Tibial nerve (tissue), 4 donors: ENCODE measurements at regions not wholly inside any gene's neighbourhood (a gene's known extent, or its start where the extent isn't known, plus 50 kb on each side); places are given as distances from the start of the nearest gene placed in this dataset.

ENCODE experiments used
- CTCF ChIP-seq, 5 experiments: fragments of 200-600 bp in 3 of 5; fragments of 450-650 bp in 2 of 5; sonication (generic) in 3 of 5; IDR thresholded peaks; one replicate each; pipeline ENCODE4 v1.5.1; 2016 to 2019; ENCODE audit warnings: antibody characterized with exemption in 5 of 5, mild to moderate bottlenecking in 3 of 5, moderate library complexity in 2 of 5
- EP300 ChIP-seq, 2 donors: sonication (generic); formaldehyde crosslinking; IDR thresholded peaks; one replicate each; pipeline ENCODE4 v1.6.1; 2017; ENCODE audit warnings: antibody characterized with exemption in 2 of 2, mild to moderate bottlenecking in 1 of 2
- POLR2A ChIP-seq, 2 donors: fragments of 450-650 bp; IDR thresholded peaks; one replicate each; pipeline ENCODE4 v1.6.1; 2017; ENCODE audit warnings: antibody characterized with exemption in 2 of 2, mild to moderate bottlenecking in 2 of 2, moderate library complexity in 2 of 2

DNA sequence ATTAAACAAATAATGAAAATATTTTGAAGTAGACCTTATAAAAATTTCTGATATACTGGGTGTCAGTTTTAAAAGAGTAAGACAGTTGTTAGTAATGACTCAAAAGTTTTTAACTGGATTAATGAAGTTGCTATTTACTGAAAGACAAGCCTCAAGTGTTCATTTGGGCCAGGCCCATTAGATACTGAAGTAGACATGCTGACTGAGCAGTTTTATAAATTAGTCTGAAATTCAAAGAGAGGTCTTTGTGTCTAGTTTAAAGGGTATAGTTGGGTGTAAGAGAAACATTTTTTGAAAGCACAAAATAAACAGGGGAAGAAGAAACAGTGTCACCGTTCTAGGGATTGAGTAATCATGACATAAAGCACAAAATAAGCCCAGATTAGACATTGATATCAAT, 1577.2 kb downstream of the AMY1C start:
- TF ChIP-seq CTCF (IDR thresholded peaks at IDR 0.05): no peak
- no peak for TF ChIP-seq EP300 (IDR thresholded peaks at IDR 0.05)
- no peak for TF ChIP-seq POLR2A (IDR thresholded peaks at IDR 0.05)
